ENCODE measurements at regions not wholly inside any gene's neighbourhood (a gene's known extent, or its start where the extent isn't known, plus 50 kb on each side); places are given as distances from the start of the nearest gene placed in this dataset.

GRCh38 chr12:84272324-84272723 is 640.3 kb downstream of the SLC6A15 start:
- dilution Hi-C loops (cut with HindIII; ENCODE audit: low sequenced_read_pairs, unreplicated experiment) = no loop called here
- in situ Hi-C loops (cut with MboI; ENCODE audit: low sequenced_read_pairs) = no loop called here

More at GRCh38 chr12:84272324-84272723, 640.3 kb downstream of the SLC6A15 start:
- Histone ChIP-seq H4K5ac (ENCODE audit: low read depth, low read length) (no peak overlapping the region), H2BK20ac (ENCODE audit: low read depth, low read length) (no peak overlapping the region), H4K91ac (ENCODE audit: insufficient read depth, low read depth, low read length) (no peak overlapping the region), H3K14ac (replicated peaks; ENCODE audit: low read depth, low read length) (no peak overlapping the region), H3K79me1 (ENCODE audit: low read depth in 1 of 2, low read length in 2 of 2) (no peaks in the 10 kb centered on the region), H3K23ac (ENCODE audit: low read depth, low read length) (no peak overlapping the region), H2BK120ac (ENCODE audit: low read depth, low read length) (no peak overlapping the region), H3K4me1 (ENCODE audit: control insufficient read depth, insufficient read depth, low read length) (peaks cover 2% of the 10 kb centered on the region; the same call in 1 of the 2 replicates), H2AFZ (replicated peaks; ENCODE audit: low read length, poor library complexity) (no peak overlapping the region), H3K4me3 (ENCODE audit: insufficient read depth, low read depth, low read length) (no peak overlapping the region), H2AK9ac (replicated peaks; ENCODE audit: low read depth, low read length, poor library complexity) (no peak overlapping the region), H2BK5ac (ENCODE audit: low read depth, low read length, poor library complexity, severe bottlenecking) (no peak overlapping the region), H4K8ac (ENCODE audit: low read depth in 2 of 2, low read length in 2 of 2) (no peak overlapping the region), H3K18ac (ENCODE audit: low read depth, low read length) (no peak overlapping the region), H3K36me3 (ENCODE audit: control insufficient read depth, insufficient read depth, low read length) (no peaks in the 10 kb centered on the region), H3K27me3 (ENCODE audit: control insufficient read depth, insufficient read depth, low read length) (no peaks in the 10 kb centered on the region), H2AK5ac (ENCODE audit: low read depth, low read length) (no peak overlapping the region), H3K9ac (ENCODE audit: low read depth, low read length) (no peak overlapping the region), H3K4me2 (ENCODE audit: low read depth, low read length) (no peak overlapping the region), H3K56ac (ENCODE audit: extremely low read depth, insufficient read depth, low read length) (no peak overlapping the region), H3K9me1 (ENCODE audit: insufficient read depth, low read length) (no peaks in the 10 kb centered on the region), H3K9me3 (ENCODE audit: control insufficient read depth, insufficient read depth, low read length) (no peaks in the 10 kb centered on the region), H2BK15ac (ENCODE audit: low read depth, low read length) (no peak overlapping the region), H4K20me1 (ENCODE audit: insufficient read depth, low read length) (no peaks in the 10 kb centered on the region), H3K4ac (ENCODE audit: low read depth, low read length) (no peak overlapping the region), H3K27ac (ENCODE audit: insufficient read depth, low read length) (no peak overlapping the region)
- no peak for DNase-seq
- TF ChIP-seq CEBPB (IDR thresholded peaks at IDR 0.05; ENCODE audit: low read depth, low read length) = no peak
- no peak for TF ChIP-seq SMC3 (IDR thresholded peaks at IDR 0.05; ENCODE audit: low read depth, low read length)
- intact Hi-C loops (cut with micrococcal nuclease) = no loop called here
- no TSS peak for BruUV-seq (replicated peaks)
- no CpG with 5 or more reads among the region's 3 CpGs for WGBS, 2 experiments (ENCODE audit: extremely low coverage in 2 of 2, insufficient read length in 1 of 2)
- POLR2A ChIA-PET (ENCODE audit: unreplicated experiment) = no interaction called here
- ATAC-seq (ENCODE audit: low read depth) = no peak
- CTCF ChIA-PET = no interaction called here

Data from IMR-90 (cell line).